HG03520 (cell line): ENCODE measurements at regions not wholly inside any gene's neighbourhood (a gene's known extent, or its start where the extent isn't known, plus 50 kb on each side); places are given as distances from the start of the nearest gene placed in this dataset.

Source experiments
- ATAC-seq: cut with Tn5 transposase; IDR thresholded peaks from one replicate; pipeline ENCODE4 v1.9.1; 2021; ENCODE audit warnings: mild to moderate bottlenecking, moderate library complexity; ENCODE audit not compliant: unreplicated experiment

- ATAC-seq = no peak
Measured at GRCh38 chr2:2935445-2936149, 442.0 kb downstream of the EIPR1 start.

- no peak for ATAC-seq
Measured at GRCh38 chr2:2933426-2933825, 444.2 kb downstream of the EIPR1 start.

- no peak for ATAC-seq
Measured at GRCh38 chr2:2932692-2933305, 444.8 kb downstream of the EIPR1 start.

- no peak for ATAC-seq
Measured at GRCh38 chr2:2932189-2932588, 445.4 kb downstream of the EIPR1 start.

- no peak for ATAC-seq
Measured at GRCh38 chr2:2931318-2932075, 446.1 kb downstream of the EIPR1 start.

GRCh38 chr2:2930841-2931240 lies 446.8 kb downstream of the EIPR1 start:
- no peak for ATAC-seq

- ATAC-seq = peak; percentile 25
Measured at GRCh38 chr2:2926858-2927175, 450.8 kb downstream of the EIPR1 start.

GRCh38 chr2:2926009-2926857 lies 451.4 kb downstream of the EIPR1 start:
- peak; percentile 91 for ATAC-seq

- ATAC-seq = no peak
Measured at GRCh38 chr2:2922156-2922555, 455.5 kb downstream of the EIPR1 start.

GRCh38 chr2:2921011-2921720 lies 456.5 kb downstream of the EIPR1 start:
- no peak for ATAC-seq

GRCh38 chr2:2919574-2920365 lies 457.8 kb downstream of the EIPR1 start:
- ATAC-seq = no peak

- ATAC-seq = no peak
Measured at GRCh38 chr2:2919026-2919425, 458.6 kb downstream of the EIPR1 start.

GRCh38 chr2:2916621-2917020 lies 461.0 kb downstream of the EIPR1 start:
- ATAC-seq = no peak

- no peak for ATAC-seq
Measured at GRCh38 chr2:2914252-2914651, 463.4 kb downstream of the EIPR1 start.

GRCh38 chr2:2913601-2914120 lies 464.0 kb downstream of the EIPR1 start:
- no peak for ATAC-seq

GRCh38 chr2:2912731-2913130 lies 464.9 kb downstream of the EIPR1 start:
- ATAC-seq = no peak

GRCh38 chr2:2912293-2912692 lies 465.3 kb downstream of the EIPR1 start:
- no peak for ATAC-seq

GRCh38 chr2:2910259-2910658 lies 467.4 kb downstream of the EIPR1 start:
- no peak for ATAC-seq
